GM12874 (cell line): ENCODE measurements at regions not wholly inside any gene's neighbourhood (a gene's known extent, or its start where the extent isn't known, plus 50 kb on each side); places are given as distances from the start of the nearest gene placed in this dataset.

Experiments used
- TF ChIP-seq, protein P1 (sequence below): IDR thresholded peaks from 2 replicates; pipeline ENCODE4 v1.5.1; 2011; ENCODE audit warnings: low read depth, mild to moderate bottlenecking, control low read depth, low read length, moderate library complexity; ENCODE audit not compliant: insufficient read depth

DNA sequence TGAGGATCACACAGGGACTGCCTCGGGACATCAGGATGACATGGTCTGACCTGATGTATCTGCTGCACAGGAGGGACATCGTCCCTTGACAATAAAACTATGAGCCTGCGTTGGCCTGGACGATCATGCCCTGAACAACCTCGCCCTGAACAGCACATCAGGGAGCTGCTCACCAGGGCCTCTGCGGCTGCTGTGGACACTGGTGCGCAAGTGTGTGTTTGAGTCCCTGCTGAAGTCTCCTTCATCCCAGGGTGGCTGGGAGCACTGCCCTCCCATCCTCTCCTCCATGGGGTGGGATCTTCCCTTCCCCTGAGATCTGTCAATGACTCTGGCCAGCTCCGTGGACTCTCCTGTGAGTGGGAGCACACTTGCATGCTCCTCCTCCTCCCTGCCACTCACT, 257.8 kb downstream of the RBFOX3 start:
- TF ChIP-seq, protein P1, sequence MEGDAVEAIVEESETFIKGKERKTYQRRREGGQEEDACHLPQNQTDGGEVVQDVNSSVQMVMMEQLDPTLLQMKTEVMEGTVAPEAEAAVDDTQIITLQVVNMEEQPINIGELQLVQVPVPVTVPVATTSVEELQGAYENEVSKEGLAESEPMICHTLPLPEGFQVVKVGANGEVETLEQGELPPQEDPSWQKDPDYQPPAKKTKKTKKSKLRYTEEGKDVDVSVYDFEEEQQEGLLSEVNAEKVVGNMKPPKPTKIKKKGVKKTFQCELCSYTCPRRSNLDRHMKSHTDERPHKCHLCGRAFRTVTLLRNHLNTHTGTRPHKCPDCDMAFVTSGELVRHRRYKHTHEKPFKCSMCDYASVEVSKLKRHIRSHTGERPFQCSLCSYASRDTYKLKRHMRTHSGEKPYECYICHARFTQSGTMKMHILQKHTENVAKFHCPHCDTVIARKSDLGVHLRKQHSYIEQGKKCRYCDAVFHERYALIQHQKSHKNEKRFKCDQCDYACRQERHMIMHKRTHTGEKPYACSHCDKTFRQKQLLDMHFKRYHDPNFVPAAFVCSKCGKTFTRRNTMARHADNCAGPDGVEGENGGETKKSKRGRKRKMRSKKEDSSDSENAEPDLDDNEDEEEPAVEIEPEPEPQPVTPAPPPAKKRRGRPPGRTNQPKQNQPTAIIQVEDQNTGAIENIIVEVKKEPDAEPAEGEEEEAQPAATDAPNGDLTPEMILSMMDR: no peak

DNA sequence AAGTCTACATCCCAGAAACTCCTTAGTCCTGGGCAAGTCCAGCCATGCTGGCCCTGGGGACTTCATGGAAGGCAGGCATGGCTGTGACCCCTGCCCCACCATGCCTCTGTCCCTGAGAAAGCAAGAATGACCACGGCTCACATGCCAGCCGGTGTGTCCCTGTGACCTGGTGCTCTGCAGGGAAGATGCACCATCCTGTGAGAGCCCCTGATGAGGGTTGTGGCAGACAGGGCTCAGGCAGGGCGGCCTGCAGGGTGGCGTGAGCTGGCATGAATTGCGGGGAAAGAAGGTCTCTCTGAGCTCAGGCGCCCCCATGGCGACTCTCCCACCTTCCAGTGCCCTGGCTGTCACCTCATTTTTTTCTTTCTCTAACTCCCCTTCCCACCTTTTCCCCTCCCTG, 260.3 kb downstream of the RBFOX3 start:
- TF ChIP-seq, protein P1: no peak

DNA sequence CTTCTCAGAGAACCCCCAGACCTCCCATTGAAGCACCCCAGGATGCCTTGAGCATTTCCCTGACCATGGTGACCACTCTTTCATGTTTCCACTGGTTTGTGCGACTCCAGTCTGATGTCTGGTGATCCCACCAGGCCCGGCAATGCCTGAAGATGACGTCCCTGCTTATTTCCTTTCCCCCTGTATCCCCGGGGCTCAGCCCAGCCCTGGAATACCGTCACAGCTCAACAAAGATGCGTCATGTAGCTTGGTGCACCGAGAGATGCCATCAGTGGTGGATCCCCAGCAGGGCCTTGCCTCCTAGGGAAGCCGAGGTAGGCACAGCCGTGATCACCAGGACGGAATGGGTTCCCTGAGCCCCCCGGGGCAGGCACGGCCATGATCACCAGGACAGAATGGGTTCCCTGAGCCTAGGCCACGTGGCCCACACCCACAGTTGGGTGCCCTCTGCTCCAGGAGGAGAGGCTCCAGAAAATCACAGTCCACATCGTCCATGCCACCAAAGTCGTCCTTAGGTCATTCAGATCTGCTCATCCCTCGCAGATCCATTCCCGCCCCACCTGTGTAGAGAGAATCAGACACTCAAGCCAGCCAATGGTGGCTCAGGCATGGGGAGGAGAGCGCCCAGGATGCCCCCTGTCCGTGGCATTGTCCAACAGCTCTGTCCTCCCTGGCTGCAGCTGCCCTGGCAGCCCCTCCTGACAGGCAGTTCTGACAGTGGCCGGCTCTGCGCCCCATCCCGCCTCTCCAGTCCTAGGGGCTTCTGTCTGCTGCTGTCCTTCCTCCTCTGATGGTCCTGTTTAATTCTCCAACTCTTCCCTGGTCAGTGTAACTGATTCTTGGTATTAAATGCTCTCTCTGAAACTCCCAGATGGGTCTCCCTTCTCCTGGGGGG, 261.1 kb downstream of the RBFOX3 start:
- TF ChIP-seq, protein P1: no peak

DNA sequence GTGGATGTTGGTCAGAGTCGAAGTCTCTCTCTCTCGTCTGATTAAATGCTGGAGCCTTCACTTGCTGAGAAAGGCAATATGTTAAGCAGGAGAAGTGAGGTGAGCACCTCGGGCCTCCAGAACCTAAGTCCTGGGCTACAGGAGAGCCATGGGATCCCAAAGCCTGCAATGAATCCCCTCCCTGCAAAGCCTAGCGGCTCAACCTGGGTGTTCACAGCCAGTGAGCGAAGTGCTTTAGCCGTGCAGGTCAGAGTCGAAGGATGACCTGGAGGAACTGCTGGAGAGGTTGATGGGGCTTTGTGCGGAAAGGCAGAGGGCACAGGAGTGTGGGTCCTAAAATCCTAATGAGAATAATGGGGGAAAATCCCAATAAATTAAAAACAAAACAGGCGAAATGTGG, 267.8 kb downstream of the ENGASE start:
- TF ChIP-seq, protein P1: no peak

DNA sequence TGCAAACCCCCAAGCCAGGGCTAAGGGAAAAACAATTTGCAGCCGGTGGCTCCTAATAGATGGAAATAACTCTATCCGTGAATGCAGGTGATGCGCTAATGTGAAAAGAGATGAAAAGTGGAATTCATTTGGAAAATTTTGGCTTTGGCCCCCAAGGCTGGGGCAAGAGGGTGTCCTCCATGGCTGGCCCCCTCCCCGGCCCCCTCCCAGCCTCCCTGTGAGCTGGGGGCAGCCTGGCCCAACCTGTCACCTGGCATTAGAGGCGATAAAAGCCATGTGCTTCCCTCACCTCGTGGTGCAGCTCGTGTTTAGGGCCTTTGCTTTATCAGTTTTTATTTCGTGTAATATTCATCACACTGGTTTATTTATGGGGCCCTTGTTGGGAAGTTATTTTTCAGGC, 267.2 kb downstream of the ENGASE start:
- TF ChIP-seq, protein P1: no peak

DNA sequence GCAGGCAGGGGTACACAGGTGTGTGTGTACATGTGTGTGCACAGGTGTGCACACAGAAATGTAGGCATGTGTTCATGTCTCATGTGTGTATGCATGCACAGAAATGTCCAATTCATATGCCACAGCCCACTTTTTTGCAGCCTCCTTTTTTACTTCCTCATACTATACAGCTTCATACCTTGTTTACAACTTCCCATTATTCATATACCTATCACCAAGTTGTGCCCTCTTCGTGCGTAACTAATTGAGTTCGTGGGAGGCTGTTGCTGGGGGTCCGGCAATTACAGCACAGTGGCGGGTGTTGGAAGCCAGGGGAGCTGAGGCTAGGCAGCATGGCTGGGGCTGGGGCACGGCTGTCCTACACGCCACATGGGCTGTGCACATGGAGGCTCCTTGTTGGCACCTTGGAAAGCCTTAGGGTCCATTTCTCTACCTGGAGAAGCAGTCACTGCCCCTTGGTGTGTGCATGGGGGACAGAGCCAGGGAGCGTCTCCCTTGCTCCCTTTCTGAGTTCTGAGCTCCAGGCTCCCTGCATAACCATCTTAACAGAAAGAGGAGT, 266.7 kb downstream of the ENGASE start:
- TF ChIP-seq, protein P1: no peak

DNA sequence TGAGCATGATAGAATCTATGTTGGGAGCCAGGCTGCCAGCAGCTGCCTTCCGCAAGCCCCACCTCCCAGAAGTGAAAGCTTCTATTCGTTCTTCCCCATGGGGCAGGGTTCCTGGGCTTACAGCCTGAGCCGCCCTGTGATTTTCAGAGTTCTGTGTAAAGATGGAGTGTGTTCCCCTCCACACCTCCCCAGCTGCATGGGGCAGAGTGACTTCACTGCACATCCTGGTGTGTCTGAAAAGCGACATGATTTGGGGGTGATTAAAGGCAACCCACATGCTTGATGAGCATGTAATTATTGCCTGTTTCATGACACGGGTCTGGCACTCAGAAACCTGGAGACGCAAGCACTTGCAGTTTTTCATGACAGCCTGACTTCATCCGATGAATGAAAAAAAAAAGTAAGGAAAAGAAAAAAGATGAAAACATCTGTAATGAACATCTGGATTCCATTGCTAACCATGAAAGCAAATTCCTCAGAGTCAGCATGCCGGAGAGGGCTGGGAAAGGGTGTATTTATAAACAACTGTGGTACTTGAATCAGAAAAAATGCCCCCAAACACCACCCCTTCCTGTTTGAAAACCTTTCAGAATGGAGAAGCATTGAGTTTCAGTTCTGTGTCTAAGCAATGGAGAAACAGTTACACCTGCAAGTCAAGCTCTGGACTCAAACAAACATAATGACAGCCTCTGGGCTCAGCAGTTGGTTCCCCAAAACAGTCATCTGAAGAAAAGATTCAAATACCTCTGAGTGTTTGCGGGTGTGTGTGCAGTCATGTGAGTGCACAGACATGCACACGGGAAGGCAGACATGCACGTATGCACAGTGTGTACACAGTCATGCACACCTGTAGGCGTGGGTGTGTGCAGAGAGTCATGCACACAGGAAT, 266.0 kb downstream of the ENGASE start:
- TF ChIP-seq, protein P1: no peak
